SK-N-SH (cell line): ENCODE measurements at regions not wholly inside any gene's neighbourhood (a gene's known extent, or its start where the extent isn't known, plus 50 kb on each side); places are given as distances from the start of the nearest gene placed in this dataset.

Experiments used
- CTCF ChIA-PET: fragments of 300-600, 350-600 bp; formaldehyde crosslinking; extraction: SDS; loops from one replicate; lab custom pipeline; 2021; lab: Yijun Ruan, JAX
- POLR2A ChIA-PET: fragments of 350-600 bp; sonication (Branson Sonifier 250); formaldehyde crosslinking; extraction: SDS; loops from one replicate; lab custom pipeline; 2020; ENCODE audit warnings: antibody characterized with exemption, inconsistent platforms; lab: Yijun Ruan, JAX
- DNase-seq: peaks from one replicate; pipeline ENCODE4 v3.0.0; 2012
- H2AFZ ChIP-seq: fragments of 200-600 bp; sonication (generic); 2 replicates; pipeline ENCODE4 v1.8.1; 2016; ENCODE audit warnings: antibody characterized with exemption, mild to moderate bottlenecking, low read depth
- H3F3A ChIP-seq: fragments of 200-600 bp; sonication (generic); replicated peaks from 2 replicates; pipeline ENCODE3; 2016; ENCODE audit warnings: antibody characterized with exemption, mild to moderate bottlenecking; ENCODE audit not compliant: insufficient read depth
- H3K27ac ChIP-seq, 2 experiments: fragments of 200-500 bp in 1 of 2; fragments of 200-600 bp in 1 of 2; sonication (Bioruptor generic) in 1 of 2; sonication (generic), shearing (Covaris generic) in 1 of 2; 2 replicates each; pipeline versions ENCODE4 v1.5.1 to v1.6.1; 2014 to 2016; ENCODE audit warnings: low read depth in 2 of 2, inconsistent platforms in 1 of 2, low read length in 1 of 2, mild to moderate bottlenecking in 1 of 2, mixed read lengths in 1 of 2
- H3K27me3 ChIP-seq: fragments of 200-600 bp; sonication (generic), shearing (Covaris generic); 2 replicates; pipeline ENCODE4 v1.6.1; 2016; ENCODE audit warnings: mixed run types; ENCODE audit not compliant: insufficient read depth
- H3K36me3 ChIP-seq, 2 experiments: fragments of 200-500 bp in 1 of 2; fragments of 200-600 bp in 1 of 2; sonication (Bioruptor generic) in 1 of 2; sonication (generic) in 1 of 2; replicated peaks in 1 of 2; 2 replicates each; pipeline versions ENCODE3 to v1.5.1; 2014 to 2016; ENCODE audit warnings: low read length in 1 of 2, mild to moderate bottlenecking in 1 of 2; ENCODE audit not compliant: insufficient read depth in 2 of 2, control insufficient read depth in 1 of 2
- H3K4me1 ChIP-seq, 2 experiments: fragments of 200-500 bp in 1 of 2; fragments of 200-600 bp in 1 of 2; sonication (Bioruptor generic) in 1 of 2; sonication (generic), shearing (Covaris generic) in 1 of 2; 2 replicates each; pipeline versions ENCODE4 v1.5.1 to v1.6.1; 2014 to 2016; ENCODE audit warnings: low read depth in 1 of 2, low read length in 1 of 2, mixed run types in 1 of 2; ENCODE audit not compliant: insufficient read depth in 2 of 2, control insufficient read depth in 1 of 2
- H3K4me2 ChIP-seq: fragments of 200-600 bp; sonication (generic), shearing (Covaris generic); 2 replicates; pipeline ENCODE4 v1.6.1; 2017; ENCODE audit warnings: mixed run types
- H3K4me3 ChIP-seq, 2 experiments: fragments of 200-500 bp in 1 of 2; fragments of 200-600 bp in 1 of 2; sonication (Bioruptor generic) in 1 of 2; sonication (generic), shearing (Covaris generic) in 1 of 2; 2 replicates each; pipeline versions ENCODE4 v1.5.1 to v1.8.1; 2014 to 2016; ENCODE audit warnings: low read depth in 2 of 2, inconsistent platforms in 1 of 2, low read length in 1 of 2, mild to moderate bottlenecking in 1 of 2, mixed read lengths in 1 of 2, moderate library complexity in 1 of 2
- H3K79me2 ChIP-seq: fragments of 200-600 bp; sonication (generic); 2 replicates; pipeline ENCODE4 v1.8.1; 2017; ENCODE audit warnings: mild to moderate bottlenecking; ENCODE audit not compliant: insufficient read depth
- H3K9ac ChIP-seq: fragments of 200-600 bp; sonication (generic); 2 replicates; pipeline ENCODE4 v1.6.1; 2017; ENCODE audit warnings: mixed run types
- H3K9me2 ChIP-seq: fragments of 200-600 bp; sonication (generic); 2 replicates; pipeline ENCODE4 v1.6.1; 2017; ENCODE audit warnings: mixed run types
- H3K9me3 ChIP-seq: fragments of 200-600 bp; sonication (generic); 2 replicates; pipeline ENCODE4 v1.6.1; 2017; ENCODE audit warnings: mixed run types, mild to moderate bottlenecking, moderate library complexity
- H4K20me1 ChIP-seq: fragments of 200-600 bp; sonication (generic); 2 replicates; pipeline ENCODE4 v1.6.1; 2017; ENCODE audit warnings: mild to moderate bottlenecking, mixed run types; ENCODE audit not compliant: insufficient read depth
- ELF1 ChIP-seq: IDR thresholded peaks from 2 replicates; pipeline ENCODE4 v1.4.0; 2012
- EP300 ChIP-seq, 2 experiments: IDR thresholded peaks; 2 replicates each; pipeline versions ENCODE4 v1.4.0 to v1.6.1; 2012; ENCODE audit warnings: borderline replicate concordance in 1 of 2, low read depth in 1 of 2, low read length in 1 of 2
- EZH2phosphoT487 ChIP-seq: fragments of 200-600 bp; sonication (generic); IDR thresholded peaks from 2 replicates; pipeline ENCODE4 v1.6.1; 2017; ENCODE audit warnings: low read depth, mixed run types, mild to moderate bottlenecking, antibody characterized with exemption, moderate library complexity, borderline replicate concordance
- FOXM1 ChIP-seq: IDR thresholded peaks from 2 replicates; pipeline ENCODE4 v1.4.0; 2012; ENCODE audit warnings: low read depth, mild to moderate bottlenecking
- GABPA ChIP-seq: IDR thresholded peaks from 2 replicates; pipeline ENCODE4 v1.4.0; 2012; ENCODE audit warnings: low read depth, mild to moderate bottlenecking
- GATA2 ChIP-seq: sonication (generic); formaldehyde crosslinking; IDR thresholded peaks from 2 replicates; pipeline ENCODE4 v1.5.0; 2020; ENCODE audit warnings: mild to moderate bottlenecking, missing genetic modification reagents
- JUND ChIP-seq: IDR thresholded peaks from 2 replicates; pipeline ENCODE4 v1.4.0; 2012
- MAX ChIP-seq: IDR thresholded peaks from 2 replicates; pipeline ENCODE4 v1.4.0; 2012; ENCODE audit warnings: low read depth
- MEF2A ChIP-seq: IDR thresholded peaks from 2 replicates; pipeline ENCODE4 v1.4.0; 2012; ENCODE audit warnings: low read depth, borderline replicate concordance
- MXI1 ChIP-seq: IDR thresholded peaks from 2 replicates; pipeline ENCODE4 v1.6.1; 2012; ENCODE audit warnings: mild to moderate bottlenecking, low read depth, low read length, improper control_type of control experiment
- NFIC ChIP-seq: IDR thresholded peaks from 2 replicates; pipeline ENCODE4 v1.4.0; 2012; ENCODE audit warnings: borderline replicate concordance
- PBX3 ChIP-seq: IDR thresholded peaks from 2 replicates; pipeline ENCODE4; 2012
- POLR2AphosphoS5 ChIP-seq: IDR thresholded peaks from 2 replicates; pipeline ENCODE4 v1.6.1; 2012; ENCODE audit warnings: low read depth, low read length
- RAD21 ChIP-seq: IDR thresholded peaks from 2 replicates; pipeline ENCODE4 v1.6.1; 2012; ENCODE audit warnings: mild to moderate bottlenecking, low read length
- RCOR1 ChIP-seq: fragments of 150-350 bp; IDR thresholded peaks from 2 replicates; pipeline ENCODE4 v1.6.1; 2017; ENCODE audit warnings: antibody characterized with exemption, low read length
- REST ChIP-seq: IDR thresholded peaks from 2 replicates; pipeline ENCODE4 v1.6.1; 2012; ENCODE audit warnings: mild to moderate bottlenecking, low read depth, low read length, moderate library complexity
- RFX5 ChIP-seq: IDR thresholded peaks from 2 replicates; pipeline ENCODE4 v1.6.1; 2012; ENCODE audit warnings: mild to moderate bottlenecking, improper control_type of control experiment, low read length
- RXRA ChIP-seq: IDR thresholded peaks from 2 replicates; pipeline ENCODE4 v1.4.0; 2012; ENCODE audit warnings: low read depth, mild to moderate bottlenecking, borderline replicate concordance
- SIN3A ChIP-seq: IDR thresholded peaks from 2 replicates; pipeline ENCODE4 v1.6.1; 2012; ENCODE audit warnings: low read depth, mild to moderate bottlenecking, low read length, moderate library complexity, borderline replicate concordance
- SMC3 ChIP-seq: IDR thresholded peaks from 2 replicates; pipeline ENCODE4 v1.6.1; 2012; ENCODE audit warnings: low read depth, low read length, improper control_type of control experiment
- TAF1 ChIP-seq: IDR thresholded peaks from 2 replicates; pipeline ENCODE4 v1.6.1; 2012; ENCODE audit warnings: low read depth, mild to moderate bottlenecking, low read length, moderate library complexity, borderline replicate concordance
- TCF12 ChIP-seq: IDR thresholded peaks from 2 replicates; pipeline ENCODE4 v1.4.0; 2012
- TEAD4 ChIP-seq: IDR thresholded peaks from 2 replicates; pipeline ENCODE4 v1.4.0; 2012; ENCODE audit warnings: mild to moderate bottlenecking, borderline replicate concordance; ENCODE audit not compliant: insufficient read depth
- USF1 ChIP-seq: IDR thresholded peaks from 2 replicates; pipeline ENCODE4 v1.4.0; 2012; ENCODE audit warnings: low read depth, borderline replicate concordance
- WGBS: methylation state at CpG from one replicate; pipeline ENCODE4 v1.1.6; 2017; ENCODE audit warnings: low lambda C conversion rate; 5-methylcytosine and 5-hydroxymethylcytosine counted together

- no peaks in the 10 kb centered on the region for H3F3A ChIP-seq
- no peaks in the 10 kb centered on the region for H3K4me1 ChIP-seq
- no peaks in the 10 kb centered on the region for H3K9me2 ChIP-seq
- DNase-seq, result no peak
- H3K9me3 ChIP-seq, result no peaks in the 10 kb centered on the region
- no peak for TF ChIP-seq SMC3
- TF ChIP-seq REST, result no peak
- TF ChIP-seq FOXM1, result no peak
- TF ChIP-seq EZH2phosphoT487, result no peak
- no peak for TF ChIP-seq TCF12
- no peak for TF ChIP-seq GATA2 (CRISPR knock-in tag)
- no peak for TF ChIP-seq EP300 (IDR thresholded peaks at IDR 0.05; ENCODE audit: borderline replicate concordance in 1 of 2, low read depth in 1 of 2, low read length in 1 of 2)
- TF ChIP-seq POLR2AphosphoS5, result no peak
- no peak for TF ChIP-seq RFX5
- TF ChIP-seq NFIC, result no peak
- no peak for TF ChIP-seq MEF2A
- no peak for TF ChIP-seq RCOR1
- TF ChIP-seq MXI1, result no peak
- TF ChIP-seq TEAD4, result no peak
- TF ChIP-seq SIN3A, result no peak
- no peak for TF ChIP-seq RAD21
- POLR2A ChIA-PET, result no interaction called here
- CTCF ChIA-PET, result no interaction called here
- no peak overlapping the region for H3K27ac ChIP-seq
- H3K9ac ChIP-seq, result no peak overlapping the region
- H3K36me3 ChIP-seq, result no peaks in the 10 kb centered on the region
- no peak overlapping the region for H3K4me2 ChIP-seq
- no peak overlapping the region for H3K4me3 ChIP-seq
- no peaks in the 10 kb centered on the region for H3K27me3 ChIP-seq
- WGBS, result 8% methylated on average over 4 of the region's 4 CpGs
- no peak overlapping the region for H2AFZ ChIP-seq
- H3K79me2 ChIP-seq, result no peaks in the 10 kb centered on the region
- H4K20me1 ChIP-seq, result no peaks in the 10 kb centered on the region
Observed at GRCh38 chrX:94414746-94415145, 740.7 kb downstream of the FAM133A start.

GRCh38 chrX:94418065-94418464 is 744.1 kb downstream of the FAM133A start:
- no peaks in the 10 kb centered on the region for H3K4me1 ChIP-seq
- POLR2A ChIA-PET, result no interaction called here
- no peaks in the 10 kb centered on the region for H4K20me1 ChIP-seq
- no peaks in the 10 kb centered on the region for H3K36me3 ChIP-seq
- H3F3A ChIP-seq, result no peaks in the 10 kb centered on the region
- no peaks in the 10 kb centered on the region for H3K27me3 ChIP-seq
- no peaks in the 10 kb centered on the region for H3K9me2 ChIP-seq
- H3K4me2 ChIP-seq, result no peak overlapping the region
- H3K9ac ChIP-seq, result no peak overlapping the region
- H3K79me2 ChIP-seq, result no peaks in the 10 kb centered on the region
- DNase-seq, result no peak
- H2AFZ ChIP-seq, result no peak overlapping the region
- H3K9me3 ChIP-seq, result no peaks in the 10 kb centered on the region
- no peak overlapping the region for H3K4me3 ChIP-seq
- H3K27ac ChIP-seq, result no peak overlapping the region
- TF ChIP-seq SIN3A, result no peak
- TF ChIP-seq ELF1, result no peak
- no peak for TF ChIP-seq NFIC
- no peak for TF ChIP-seq JUND
- TF ChIP-seq PBX3, result no peak
- TF ChIP-seq TAF1, result no peak
- TF ChIP-seq RXRA, result no peak
- no peak for TF ChIP-seq POLR2AphosphoS5
- no peak for TF ChIP-seq MAX
- no peak for TF ChIP-seq GABPA
- TF ChIP-seq EP300 (IDR thresholded peaks at IDR 0.05; ENCODE audit: borderline replicate concordance in 1 of 2, low read depth in 1 of 2, low read length in 1 of 2), result no peak
- no peak for TF ChIP-seq USF1
- CTCF ChIA-PET, result no interaction called here
